A673 (cell line): ENCODE measurements at regions not wholly inside any gene's neighbourhood (a gene's known extent, or its start where the extent isn't known, plus 50 kb on each side); places are given as distances from the start of the nearest gene placed in this dataset.

Experiments
- EZH2 ChIP-seq: fragments of 200-600 bp; sonication (generic); IDR thresholded peaks from 2 replicates; pipeline ENCODE4 v1.6.1; 2017; ENCODE audit warnings: borderline replicate concordance, low read depth, mild to moderate bottlenecking, mixed read lengths, antibody characterized with exemption, low read length; ENCODE audit not compliant: poor library complexity, severe bottlenecking
- TF ChIP-seq, protein P1 (sequence below): fragments of 300-800, 200-600 bp; sonication (generic); conservative IDR thresholded peaks from 2 replicates; pipeline ENCODE4 v1.5.1; 2017; ENCODE audit warnings: low read depth, mild to moderate bottlenecking, antibody characterized with exemption, low read length, moderate library complexity, mixed read lengths

DNA sequence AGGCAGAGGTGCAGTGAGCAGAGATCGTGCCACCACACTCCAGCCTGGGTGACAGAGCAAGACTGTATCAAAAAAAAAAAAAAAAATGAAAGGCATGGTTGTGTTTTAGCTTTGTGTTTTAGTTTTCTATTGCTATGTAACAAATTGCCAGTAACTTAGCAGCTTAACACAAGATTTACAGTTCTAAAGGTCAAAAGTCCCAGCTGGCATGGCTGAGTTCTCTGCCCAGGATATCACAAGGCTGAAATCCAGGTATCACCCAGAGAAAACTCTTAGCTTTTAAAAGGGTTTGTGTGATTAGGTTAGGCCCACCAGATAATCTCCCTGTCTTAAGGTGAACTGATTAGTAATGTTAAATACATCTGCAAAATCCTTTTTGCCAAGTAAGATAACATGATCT lies 107.7 kb upstream of the YPEL5 start:
- no peak for TF ChIP-seq EZH2
- TF ChIP-seq, protein P1, sequence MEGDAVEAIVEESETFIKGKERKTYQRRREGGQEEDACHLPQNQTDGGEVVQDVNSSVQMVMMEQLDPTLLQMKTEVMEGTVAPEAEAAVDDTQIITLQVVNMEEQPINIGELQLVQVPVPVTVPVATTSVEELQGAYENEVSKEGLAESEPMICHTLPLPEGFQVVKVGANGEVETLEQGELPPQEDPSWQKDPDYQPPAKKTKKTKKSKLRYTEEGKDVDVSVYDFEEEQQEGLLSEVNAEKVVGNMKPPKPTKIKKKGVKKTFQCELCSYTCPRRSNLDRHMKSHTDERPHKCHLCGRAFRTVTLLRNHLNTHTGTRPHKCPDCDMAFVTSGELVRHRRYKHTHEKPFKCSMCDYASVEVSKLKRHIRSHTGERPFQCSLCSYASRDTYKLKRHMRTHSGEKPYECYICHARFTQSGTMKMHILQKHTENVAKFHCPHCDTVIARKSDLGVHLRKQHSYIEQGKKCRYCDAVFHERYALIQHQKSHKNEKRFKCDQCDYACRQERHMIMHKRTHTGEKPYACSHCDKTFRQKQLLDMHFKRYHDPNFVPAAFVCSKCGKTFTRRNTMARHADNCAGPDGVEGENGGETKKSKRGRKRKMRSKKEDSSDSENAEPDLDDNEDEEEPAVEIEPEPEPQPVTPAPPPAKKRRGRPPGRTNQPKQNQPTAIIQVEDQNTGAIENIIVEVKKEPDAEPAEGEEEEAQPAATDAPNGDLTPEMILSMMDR: no peak
